ENCODE measurements at regions not wholly inside any gene's neighbourhood (a gene's known extent, or its start where the extent isn't known, plus 50 kb on each side); places are given as distances from the start of the nearest gene placed in this dataset.

GRCh38 chr13:89307278-89307677 lies 1636.1 kb downstream of the SLITRK5 start:
- Histone ChIP-seq H3K4me2 (no peak overlapping the region), H4K20me1 (replicated peaks; ENCODE audit: insufficient read depth) (no peaks in the 10 kb centered on the region), H2AFZ (no peak overlapping the region), H3K4me1 (ENCODE audit: insufficient read depth) (no peaks in the 10 kb centered on the region), H3K27ac (ENCODE audit: low read depth) (no peak overlapping the region), H3K36me3 (ENCODE audit: insufficient read depth) (no peaks in the 10 kb centered on the region), H3K4me3 (no peak overlapping the region), H3K79me2 (replicated peaks; ENCODE audit: insufficient read depth) (no peaks in the 10 kb centered on the region), H3F3A (replicated peaks; ENCODE audit: low read depth) (no peaks in the 10 kb centered on the region), H3K27me3 (ENCODE audit: insufficient read depth) (no peaks in the 10 kb centered on the region), H3K9me2 (ENCODE audit: insufficient read depth) (no peaks in the 10 kb centered on the region)
- Mint-ChIP-seq H3K36me3 (ENCODE audit: low read depth) (no peaks in the 10 kb centered on the region), H3K27ac (no peak overlapping the region), H3K4me1 (no peaks in the 10 kb centered on the region), H3K4me3 (no peak overlapping the region), H3K27me3 (ENCODE audit: insufficient read depth, low read depth, poor library complexity) (no peaks in the 10 kb centered on the region), H3K9me3 (no peaks in the 10 kb centered on the region; the same call in 2 of the 3 replicates)
- no peak for DNase-seq (ENCODE audit: low spot score)
- TF ChIP-seq, protein P1, sequence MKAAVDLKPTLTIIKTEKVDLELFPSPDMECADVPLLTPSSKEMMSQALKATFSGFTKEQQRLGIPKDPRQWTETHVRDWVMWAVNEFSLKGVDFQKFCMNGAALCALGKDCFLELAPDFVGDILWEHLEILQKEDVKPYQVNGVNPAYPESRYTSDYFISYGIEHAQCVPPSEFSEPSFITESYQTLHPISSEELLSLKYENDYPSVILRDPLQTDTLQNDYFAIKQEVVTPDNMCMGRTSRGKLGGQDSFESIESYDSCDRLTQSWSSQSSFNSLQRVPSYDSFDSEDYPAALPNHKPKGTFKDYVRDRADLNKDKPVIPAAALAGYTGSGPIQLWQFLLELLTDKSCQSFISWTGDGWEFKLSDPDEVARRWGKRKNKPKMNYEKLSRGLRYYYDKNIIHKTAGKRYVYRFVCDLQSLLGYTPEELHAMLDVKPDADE (IDR thresholded peaks at IDR 0.05): no peak
- no peak for TF ChIP-seq NANOG (IDR thresholded peaks at IDR 0.05; ENCODE audit: borderline replicate concordance)
- ATAC-seq: no peak

GRCh38 chr13:89310943-89311672 lies 1639.9 kb downstream of the SLITRK5 start:
- H3K4me2 ChIP-seq: no peak overlapping the region
- no peaks in the 10 kb centered on the region for H3K36me3 ChIP-seq (ENCODE audit: insufficient read depth)
- no peaks in the 10 kb centered on the region for H3F3A ChIP-seq (replicated peaks; ENCODE audit: low read depth)
- H3K4me1 Mint-ChIP-seq: no peaks in the 10 kb centered on the region
- no peak overlapping the region for H3K4me3 ChIP-seq
- no peaks in the 10 kb centered on the region for H3K27me3 Mint-ChIP-seq (ENCODE audit: insufficient read depth, low read depth, poor library complexity)
- no peak overlapping the region for H3K4me3 Mint-ChIP-seq
- H3K9me3 Mint-ChIP-seq: no peaks in the 10 kb centered on the region; the same call in 2 of the 3 replicates
- no peaks in the 10 kb centered on the region for H3K36me3 Mint-ChIP-seq (ENCODE audit: low read depth)
- no peak overlapping the region for H2AFZ ChIP-seq
- H3K27ac Mint-ChIP-seq: no peak overlapping the region
- no peak for TF ChIP-seq NANOG (IDR thresholded peaks at IDR 0.05; ENCODE audit: borderline replicate concordance)
- TF ChIP-seq, protein P2, sequence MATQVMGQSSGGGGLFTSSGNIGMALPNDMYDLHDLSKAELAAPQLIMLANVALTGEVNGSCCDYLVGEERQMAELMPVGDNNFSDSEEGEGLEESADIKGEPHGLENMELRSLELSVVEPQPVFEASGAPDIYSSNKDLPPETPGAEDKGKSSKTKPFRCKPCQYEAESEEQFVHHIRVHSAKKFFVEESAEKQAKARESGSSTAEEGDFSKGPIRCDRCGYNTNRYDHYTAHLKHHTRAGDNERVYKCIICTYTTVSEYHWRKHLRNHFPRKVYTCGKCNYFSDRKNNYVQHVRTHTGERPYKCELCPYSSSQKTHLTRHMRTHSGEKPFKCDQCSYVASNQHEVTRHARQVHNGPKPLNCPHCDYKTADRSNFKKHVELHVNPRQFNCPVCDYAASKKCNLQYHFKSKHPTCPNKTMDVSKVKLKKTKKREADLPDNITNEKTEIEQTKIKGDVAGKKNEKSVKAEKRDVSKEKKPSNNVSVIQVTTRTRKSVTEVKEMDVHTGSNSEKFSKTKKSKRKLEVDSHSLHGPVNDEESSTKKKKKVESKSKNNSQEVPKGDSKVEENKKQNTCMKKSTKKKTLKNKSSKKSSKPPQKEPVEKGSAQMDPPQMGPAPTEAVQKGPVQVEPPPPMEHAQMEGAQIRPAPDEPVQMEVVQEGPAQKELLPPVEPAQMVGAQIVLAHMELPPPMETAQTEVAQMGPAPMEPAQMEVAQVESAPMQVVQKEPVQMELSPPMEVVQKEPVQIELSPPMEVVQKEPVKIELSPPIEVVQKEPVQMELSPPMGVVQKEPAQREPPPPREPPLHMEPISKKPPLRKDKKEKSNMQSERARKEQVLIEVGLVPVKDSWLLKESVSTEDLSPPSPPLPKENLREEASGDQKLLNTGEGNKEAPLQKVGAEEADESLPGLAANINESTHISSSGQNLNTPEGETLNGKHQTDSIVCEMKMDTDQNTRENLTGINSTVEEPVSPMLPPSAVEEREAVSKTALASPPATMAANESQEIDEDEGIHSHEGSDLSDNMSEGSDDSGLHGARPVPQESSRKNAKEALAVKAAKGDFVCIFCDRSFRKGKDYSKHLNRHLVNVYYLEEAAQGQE (IDR thresholded peaks at IDR 0.05; ENCODE audit: unreplicated experiment): no peak
- no peak for TF ChIP-seq ZNF331 (CRISPR knock-in tag; IDR thresholded peaks at IDR 0.05; ENCODE audit: low read depth)
- no peak for TF ChIP-seq CREB1 (CRISPR knock-in tag; IDR thresholded peaks at IDR 0.05; ENCODE audit: low read depth)
- no peaks in the 10 kb centered on the region for H4K20me1 ChIP-seq (replicated peaks; ENCODE audit: insufficient read depth)
- H3K27ac ChIP-seq (ENCODE audit: low read depth): no peak overlapping the region
- no peaks in the 10 kb centered on the region for H3K9me2 ChIP-seq (ENCODE audit: insufficient read depth)
- DNase-seq (ENCODE audit: low spot score): no peak
- no peaks in the 10 kb centered on the region for H3K27me3 ChIP-seq (ENCODE audit: insufficient read depth)
- no peaks in the 10 kb centered on the region for H3K79me2 ChIP-seq (replicated peaks; ENCODE audit: insufficient read depth)
- no peaks in the 10 kb centered on the region for H3K4me1 ChIP-seq (ENCODE audit: insufficient read depth)
- no peak for ATAC-seq

Data from GM23338 (cell line).